Transverse colon (tissue), 4 donors: ENCODE measurements at regions not wholly inside any gene's neighbourhood (a gene's known extent, or its start where the extent isn't known, plus 50 kb on each side); places are given as distances from the start of the nearest gene placed in this dataset.

Experiments
- DNase-seq: peaks from one replicate; pipeline ENCODE4 v3.0.0-alpha.2; 2019
- H3K27ac ChIP-seq, 4 donors: fragments of 200-600 bp; sonication (generic); 2 replicates each; pipeline ENCODE4 v1.5.1; 2016 to 2018; ENCODE audit warnings: inconsistent platforms in 4 of 4
- H3K27me3 ChIP-seq: fragments of 200-600 bp; sonication (generic); 2 replicates; pipeline ENCODE4 v1.5.1; 2017; ENCODE audit warnings: inconsistent platforms
- H3K36me3 ChIP-seq, 4 donors: fragments of 200-600 bp; sonication (generic); 2 replicates each; pipeline ENCODE4 v1.5.1; 2017 to 2019; ENCODE audit warnings: inconsistent platforms in 4 of 4
- H3K4me1 ChIP-seq, 4 donors: fragments of 200-600 bp; sonication (generic); 2 replicates each; pipeline ENCODE4 v1.5.1; 2017 to 2020; ENCODE audit warnings: inconsistent platforms in 4 of 4
- H3K4me3 ChIP-seq, 4 donors: fragments of 200-600 bp; sonication (generic); 1 replicate in 1 of 4; 2 replicates in 3 of 4; pipeline versions ENCODE4 v1.5.1 to v1.6.1; 2017 to 2019; ENCODE audit warnings: inconsistent platforms in 4 of 4
- H3K9me3 ChIP-seq, 2 donors: fragments of 200-600 bp; sonication (generic); 2 replicates each; pipeline ENCODE4 v1.5.1; 2017 to 2019; ENCODE audit warnings: inconsistent platforms in 2 of 2
- CTCF ChIP-seq, 5 experiments: fragments of 200-600 bp in 3 of 5; fragments of 450-650 bp in 2 of 5; sonication (generic) in 3 of 5; IDR thresholded peaks; 1 replicate in 2 of 5; 2 replicates in 3 of 5; pipeline ENCODE4 v1.5.1; 2016 to 2017; ENCODE audit warnings: antibody characterized with exemption in 5 of 5, inconsistent platforms in 3 of 5, mild to moderate bottlenecking in 2 of 5, moderate library complexity in 1 of 5
- EP300 ChIP-seq: sonication (generic); formaldehyde crosslinking; IDR thresholded peaks from one replicate; pipeline ENCODE4 v1.6.1; 2017; ENCODE audit warnings: antibody characterized with exemption, low read depth
- POLR2A ChIP-seq: fragments of 450-650 bp; IDR thresholded peaks from one replicate; pipeline ENCODE4 v1.6.1; 2016; ENCODE audit warnings: antibody characterized with exemption, mild to moderate bottlenecking, moderate library complexity
- POLR2AphosphoS5 ChIP-seq, 3 donors: sonication (generic); formaldehyde crosslinking; IDR thresholded peaks; one replicate each; pipeline ENCODE4 v1.6.1; 2016; ENCODE audit warnings: antibody characterized with exemption in 3 of 3
- WGBS, 2 donors: methylation state at CpG; one replicate each; pipeline ENCODE4 v1.1.5; 2018; ENCODE audit warnings: low coverage in 1 of 2; 5-methylcytosine and 5-hydroxymethylcytosine counted together
- in situ Hi-C, 4 donors: fragments of 200-750 bp; cut with MboI; loops; one replicate each; pipeline versions ENCODE4 v1.15.0 to v1.15.1; 2017; ENCODE audit warnings: low sequenced_read_pairs in 3 of 4, low pct_ligation_motif_present in 1 of 4, low pct_unique_long_range_greater_than_20kb in 1 of 4
- intact Hi-C: fragments of 100-400 bp; cut with DNase I; formaldehyde crosslinking; loops from one replicate; pipeline ENCODE4 v1.15.1; 2023; ENCODE audit warnings: low total_unique reads

- DNase-seq = no peak
- no peaks in the 10 kb centered on the region for H3K4me1 ChIP-seq
- H3K36me3 ChIP-seq = no peaks in the 10 kb centered on the region
- 92 to 94% methylated on average over 9 of the region's 9 CpGs for WGBS, 2 donors
- H3K27me3 ChIP-seq = no peaks in the 10 kb centered on the region
- TF ChIP-seq POLR2A (no peak), POLR2AphosphoS5 (IDR thresholded peaks at IDR 0.05) (no peak), EP300 (no peak), CTCF (IDR thresholded peaks at IDR 0.05) (no peak)
- H3K27ac ChIP-seq = no peak overlapping the region
- intact Hi-C loops = no loop called here
- in situ Hi-C loops = no loop called here
- no peaks in the 10 kb centered on the region for H3K9me3 ChIP-seq
- H3K4me3 ChIP-seq = no peak overlapping the region
Observed at GRCh38 chr5:17719592-17719991, 85.3 kb downstream of the TAF11L14 start.

- Histone ChIP-seq H3K4me1 (no peaks in the 10 kb centered on the region), H3K9me3 (no peaks in the 10 kb centered on the region), H3K27ac (no peak overlapping the region), H3K36me3 (no peaks in the 10 kb centered on the region), H3K27me3 (no peaks in the 10 kb centered on the region), H3K4me3 (no peak overlapping the region)
- DNase-seq = no peak
- 25 to 43% methylated on average over 3 to 5 of the region's 5 CpGs for WGBS, 2 donors
- TF ChIP-seq POLR2A (no peak), CTCF (IDR thresholded peaks at IDR 0.05) (no peak), POLR2AphosphoS5 (IDR thresholded peaks at IDR 0.05) (no peak), EP300 (no peak)
- intact Hi-C loops (no loop called here), in situ Hi-C loops (no loop called here)
Observed at GRCh38 chr5:17720071-17720470, 85.8 kb downstream of the TAF11L14 start.

- TF ChIP-seq EP300 (no peak), POLR2A (no peak), POLR2AphosphoS5 (IDR thresholded peaks at IDR 0.05) (no peak), CTCF (IDR thresholded peaks at IDR 0.05) (no peak)
- intact Hi-C loops (no loop called here), in situ Hi-C loops (no loop called here)
- no peak overlapping the region for H3K27ac ChIP-seq
- no peaks in the 10 kb centered on the region for H3K4me1 ChIP-seq
- no peaks in the 10 kb centered on the region for H3K36me3 ChIP-seq
- no peak overlapping the region for H3K4me3 ChIP-seq
- H3K27me3 ChIP-seq = no peaks in the 10 kb centered on the region
- no peak for DNase-seq
- H3K9me3 ChIP-seq = no peaks in the 10 kb centered on the region
- WGBS, 2 donors = 63 to 71% methylated on average over 4 to 5 of the region's 5 CpGs
Observed at GRCh38 chr5:17723876-17724275, 89.6 kb downstream of the TAF11L14 start.

GRCh38 chr5:17727098-17727497, 92.8 kb downstream of the TAF11L14 start:
- Histone ChIP-seq H3K36me3 (no peaks in the 10 kb centered on the region), H3K27me3 (no peaks in the 10 kb centered on the region), H3K4me1 (no peaks in the 10 kb centered on the region), H3K27ac (no peak overlapping the region), H3K4me3 (no peak overlapping the region), H3K9me3 (no peaks in the 10 kb centered on the region)
- in situ Hi-C loops = no loop called here
- no peak for DNase-seq
- WGBS, 2 donors = 76 to 90% methylated on average over 3 of the region's 3 CpGs
- intact Hi-C loops = no loop called here
- no peak for TF ChIP-seq POLR2A
- no peak for TF ChIP-seq EP300
- no peak for TF ChIP-seq POLR2AphosphoS5 (IDR thresholded peaks at IDR 0.05)
- TF ChIP-seq CTCF (IDR thresholded peaks at IDR 0.05) = no peak
